HEK293 (cell line): ENCODE measurements at regions not wholly inside any gene's neighbourhood (a gene's known extent, or its start where the extent isn't known, plus 50 kb on each side); places are given as distances from the start of the nearest gene placed in this dataset.

Experiments used
- CTCF ChIA-PET: fragments of 350-600 bp; formaldehyde crosslinking; extraction: SDS; loops from one replicate; lab custom pipeline; 2021; ENCODE audit warnings: antibody characterized with exemption; lab: Yijun Ruan, JAX
- POLR2A ChIA-PET: fragments of 300-600 bp; formaldehyde crosslinking; extraction: SDS; loops from one replicate; lab custom pipeline; 2020; ENCODE audit warnings: antibody characterized with exemption, inconsistent platforms; lab: Yijun Ruan, JAX
- H3K27ac ChIP-seq: fragments of 200-500 bp; sonication (Bioruptor generic); 2 replicates; pipeline ENCODE4 v1.5.1; 2014; ENCODE audit warnings: low read depth, low read length, control low read depth, inconsistent platforms; ENCODE audit errors: extremely low read depth
- H3K36me3 ChIP-seq, 2 experiments: fragments of 200-500 bp in 1 of 2; sonication (Bioruptor generic) in 1 of 2; 1 replicate in 1 of 2; 2 replicates in 1 of 2; pipeline ENCODE4 v1.5.1; 2014 to 2017; ENCODE audit warnings: inconsistent platforms in 2 of 2, low read length in 2 of 2; ENCODE audit not compliant: control insufficient read depth in 2 of 2, insufficient read depth in 1 of 2
- H3K4me1 ChIP-seq: fragments of 200-500 bp; sonication (Bioruptor generic); 2 replicates; pipeline ENCODE4 v1.5.1; 2014; ENCODE audit warnings: mild to moderate bottlenecking, low read length, inconsistent platforms; ENCODE audit not compliant: control insufficient read depth, insufficient read depth
- H3K4me3 ChIP-seq: 2 replicates; pipeline ENCODE4 v1.5.1; 2011; ENCODE audit warnings: low read depth, mild to moderate bottlenecking, control low read depth, low read length, moderate library complexity
- H3K9me3 ChIP-seq: fragments of 200-500 bp; sonication (Bioruptor generic); 2 replicates; pipeline ENCODE4 v1.5.1; 2014; ENCODE audit warnings: low read depth, low read length, inconsistent platforms; ENCODE audit not compliant: control insufficient read depth, insufficient read depth
- HOXC10 ChIP-seq: sonication (generic); formaldehyde crosslinking; IDR thresholded peaks from 2 replicates; pipeline ENCODE4 v1.8.1; 2023; ENCODE audit warnings: mild to moderate bottlenecking, missing genetic modification reagents
- KLF8 ChIP-seq: fragments of 450-650 bp; formaldehyde crosslinking; IDR thresholded peaks from 2 replicates; pipeline ENCODE4 v1.5.1; 2016; ENCODE audit warnings: missing biosample characterization, missing genetic modification characterization
- SETDB1 ChIP-seq: IDR thresholded peaks from one replicate; pipeline ENCODE4 v1.6.1; 2017; ENCODE audit warnings: mild to moderate bottlenecking, low read length, moderate library complexity, mixed read lengths; ENCODE audit not compliant: insufficient read length
- YY2 ChIP-seq: fragments of 450-650 bp; formaldehyde crosslinking; IDR thresholded peaks from 2 replicates; pipeline ENCODE4 v1.5.1; 2016; ENCODE audit warnings: missing biosample characterization, missing genetic modification characterization
- ZBTB21 ChIP-seq: fragments of 450-650 bp; formaldehyde crosslinking; IDR thresholded peaks from 2 replicates; pipeline ENCODE4 v1.5.1; 2017; ENCODE audit warnings: missing biosample characterization, missing genetic modification characterization
- ZNF146 ChIP-seq: fragments of 450-650 bp; formaldehyde crosslinking; IDR thresholded peaks from 2 replicates; pipeline ENCODE4 v1.5.1; 2016; ENCODE audit warnings: missing biosample characterization, missing genetic modification characterization
- ZNF184 ChIP-seq: fragments of 450-650 bp; IDR thresholded peaks from 2 replicates; pipeline ENCODE4 v1.5.1; 2018; ENCODE audit warnings: missing biosample characterization, mild to moderate bottlenecking, missing genetic modification characterization
- ZNF416 ChIP-seq: fragments of 450-650 bp; formaldehyde crosslinking; IDR thresholded peaks from 2 replicates; pipeline ENCODE4 v1.5.1; 2016; ENCODE audit warnings: missing biosample characterization, missing genetic modification characterization
- ZNF449 ChIP-seq: fragments of 450-650 bp; formaldehyde crosslinking; IDR thresholded peaks from 2 replicates; pipeline ENCODE4 v1.5.1; 2017; ENCODE audit warnings: missing biosample characterization, mild to moderate bottlenecking, missing genetic modification characterization, moderate library complexity
- ZNF473 ChIP-seq: fragments of 450-650 bp; formaldehyde crosslinking; IDR thresholded peaks from 2 replicates; pipeline ENCODE4 v1.5.1; 2017; ENCODE audit warnings: missing biosample characterization, missing genetic modification characterization
- ZNF555 ChIP-seq: fragments of 450-650 bp; formaldehyde crosslinking; conservative IDR thresholded peaks from 2 replicates; pipeline ENCODE4 v1.5.1; 2017; ENCODE audit warnings: missing biosample characterization, mild to moderate bottlenecking, missing genetic modification characterization, inconsistent platforms
- ZNF585B ChIP-seq: fragments of 450-650 bp; formaldehyde crosslinking; IDR thresholded peaks from 2 replicates; pipeline ENCODE4 v1.5.1; 2016; ENCODE audit warnings: missing biosample characterization, missing genetic modification characterization
- ZNF610 ChIP-seq: fragments of 450-650 bp; formaldehyde crosslinking; IDR thresholded peaks from 2 replicates; pipeline ENCODE4 v1.5.1; 2016; ENCODE audit warnings: missing biosample characterization, missing genetic modification characterization, borderline replicate concordance
- ZNF658 ChIP-seq: fragments of 450-650 bp; formaldehyde crosslinking; IDR thresholded peaks from 2 replicates; pipeline ENCODE4; 2016; ENCODE audit warnings: missing biosample characterization, missing genetic modification characterization
- ZSCAN23 ChIP-seq: fragments of 450-650 bp; formaldehyde crosslinking; IDR thresholded peaks from 2 replicates; pipeline ENCODE4 v1.5.1; 2016; ENCODE audit warnings: missing biosample characterization, missing genetic modification characterization
- TF ChIP-seq, protein P1 (sequence below): fragments of 450-650 bp; formaldehyde crosslinking; IDR thresholded peaks from 2 replicates; pipeline ENCODE4 v1.5.1; 2016; ENCODE audit warnings: missing biosample characterization, missing genetic modification characterization
- TF ChIP-seq, protein P2 (sequence below): fragments of 450-650 bp; IDR thresholded peaks from 2 replicates; pipeline ENCODE4 v1.5.1; 2018; ENCODE audit warnings: missing biosample characterization, missing genetic modification characterization
- TF ChIP-seq, protein P3 (sequence below): fragments of 450-650 bp; formaldehyde crosslinking; IDR thresholded peaks from 2 replicates; pipeline ENCODE4 v1.5.1; 2016; ENCODE audit warnings: missing biosample characterization, missing genetic modification characterization, low read depth
- TF ChIP-seq, protein P4 (sequence below): fragments of 450-650 bp; formaldehyde crosslinking; IDR thresholded peaks from 2 replicates; pipeline ENCODE4 v1.5.1; 2017; ENCODE audit warnings: missing biosample characterization, missing genetic modification characterization
- TF ChIP-seq, protein P5 (sequence below): fragments of 450-650 bp; formaldehyde crosslinking; IDR thresholded peaks from 2 replicates; pipeline ENCODE4 v1.5.1; 2017; ENCODE audit warnings: missing biosample characterization, missing genetic modification characterization

GRCh38 chr1:59100708-59101374 is 196.1 kb upstream of the FGGY start:
- no peaks in the 10 kb centered on the region for H3K36me3 ChIP-seq
- ChIA-PET POLR2A (no interaction called here), CTCF (no interaction called here)
- no peak for TF ChIP-seq ZNF416 (tag by site-specific recombination)
- TF ChIP-seq ZNF184 (tag by site-specific recombination), result no peak
- H3K9me3 ChIP-seq, result no peaks in the 10 kb centered on the region
- H3K27ac ChIP-seq, result no peak overlapping the region
- H3K4me3 ChIP-seq, result no peak overlapping the region
- peaks cover 5% of the 10 kb centered on the region; the same call in 1 of the 2 replicates for H3K4me1 ChIP-seq

DNA sequence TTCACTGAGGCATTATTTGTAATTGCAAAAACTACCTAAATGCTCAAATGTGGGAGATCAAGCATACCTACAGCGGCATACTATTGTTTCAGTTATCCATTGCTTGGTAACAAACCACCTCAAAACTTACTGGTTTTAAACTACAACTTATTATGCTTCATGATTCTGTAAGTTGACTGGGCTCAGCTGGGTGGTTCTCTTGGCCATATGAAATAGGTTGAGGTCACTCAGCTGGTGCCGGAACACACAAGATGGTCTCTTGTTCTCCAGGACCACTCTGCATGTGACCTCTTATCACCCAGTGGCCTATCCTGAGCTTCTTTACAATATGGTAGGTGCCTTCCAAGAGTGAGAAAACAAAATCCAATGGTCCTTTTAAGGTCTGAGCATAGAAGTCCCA is 195.4 kb upstream of the FGGY start:
- Histone ChIP-seq H3K4me1 (peaks cover 5% of the 10 kb centered on the region; the same call in 1 of the 2 replicates), H3K9me3 (no peaks in the 10 kb centered on the region), H3K36me3 (no peaks in the 10 kb centered on the region), H3K27ac (no peak overlapping the region), H3K4me3 (no peak overlapping the region)
- TF ChIP-seq ZNF449 (tag by site-specific recombination), result no peak
- TF ChIP-seq SETDB1, result peak; percentile 30
- TF ChIP-seq ZNF610 (tag by site-specific recombination), result peak; percentile 24; the same call in 1 of the 2 replicates
- ChIA-PET POLR2A (no interaction called here), CTCF (no interaction called here)

DNA sequence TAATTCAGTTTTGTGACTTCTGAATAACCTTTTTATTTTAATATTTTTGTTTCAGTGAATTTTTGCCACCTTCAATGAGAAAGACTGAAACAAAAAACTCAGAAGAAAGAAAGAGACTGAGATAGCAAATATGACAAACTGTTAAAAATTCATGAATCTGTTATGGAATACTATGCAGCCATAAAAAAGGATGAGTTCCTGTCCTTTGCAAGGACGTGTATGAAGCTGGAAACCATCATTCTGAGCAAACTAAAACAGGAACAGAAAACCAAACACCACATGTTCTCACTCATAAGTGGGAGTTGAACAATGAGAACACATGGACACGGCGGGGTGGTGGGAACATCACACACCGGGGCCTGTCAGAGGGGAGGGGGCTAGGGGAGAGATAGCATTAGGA is 193.4 kb upstream of the FGGY start:
- ChIA-PET CTCF (no interaction called here), POLR2A (no interaction called here)
- H3K4me3 ChIP-seq, result no peak overlapping the region
- no peak for TF ChIP-seq ZNF473 (tag by site-specific recombination)
- no peak for TF ChIP-seq YY2 (tag by site-specific recombination)
- TF ChIP-seq, protein P1, sequence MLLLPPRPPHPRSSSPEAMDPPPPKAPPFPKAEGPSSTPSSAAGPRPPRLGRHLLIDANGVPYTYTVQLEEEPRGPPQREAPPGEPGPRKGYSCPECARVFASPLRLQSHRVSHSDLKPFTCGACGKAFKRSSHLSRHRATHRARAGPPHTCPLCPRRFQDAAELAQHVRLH (tag by site-specific recombination), result 0 out of 2 replicates have a peak, but pooled peaks have one; percentile 38
- no peak for TF ChIP-seq ZBTB21 (tag by site-specific recombination)
- peak; percentile 88 for TF ChIP-seq ZNF146 (tag by site-specific recombination)
- TF ChIP-seq ZSCAN23 (tag by site-specific recombination), result no peak
- TF ChIP-seq KLF8 (tag by site-specific recombination), result no peak
- TF ChIP-seq, protein P2, sequence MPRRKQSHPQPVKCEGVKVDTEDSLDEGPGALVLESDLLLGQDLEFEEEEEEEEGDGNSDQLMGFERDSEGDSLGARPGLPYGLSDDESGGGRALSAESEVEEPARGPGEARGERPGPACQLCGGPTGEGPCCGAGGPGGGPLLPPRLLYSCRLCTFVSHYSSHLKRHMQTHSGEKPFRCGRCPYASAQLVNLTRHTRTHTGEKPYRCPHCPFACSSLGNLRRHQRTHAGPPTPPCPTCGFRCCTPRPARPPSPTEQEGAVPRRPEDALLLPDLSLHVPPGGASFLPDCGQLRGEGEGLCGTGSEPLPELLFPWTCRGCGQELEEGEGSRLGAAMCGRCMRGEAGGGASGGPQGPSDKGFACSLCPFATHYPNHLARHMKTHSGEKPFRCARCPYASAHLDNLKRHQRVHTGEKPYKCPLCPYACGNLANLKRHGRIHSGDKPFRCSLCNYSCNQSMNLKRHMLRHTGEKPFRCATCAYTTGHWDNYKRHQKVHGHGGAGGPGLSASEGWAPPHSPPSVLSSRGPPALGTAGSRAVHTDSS (tag by site-specific recombination), result no peak
- no peak for TF ChIP-seq HOXC10 (CRISPR knock-in tag)
- TF ChIP-seq ZNF585B (tag by site-specific recombination), result no peak
- no peak for TF ChIP-seq ZNF658 (tag by site-specific recombination)
- no peak for TF ChIP-seq ZNF555 (tag by site-specific recombination)
- TF ChIP-seq, protein P3, sequence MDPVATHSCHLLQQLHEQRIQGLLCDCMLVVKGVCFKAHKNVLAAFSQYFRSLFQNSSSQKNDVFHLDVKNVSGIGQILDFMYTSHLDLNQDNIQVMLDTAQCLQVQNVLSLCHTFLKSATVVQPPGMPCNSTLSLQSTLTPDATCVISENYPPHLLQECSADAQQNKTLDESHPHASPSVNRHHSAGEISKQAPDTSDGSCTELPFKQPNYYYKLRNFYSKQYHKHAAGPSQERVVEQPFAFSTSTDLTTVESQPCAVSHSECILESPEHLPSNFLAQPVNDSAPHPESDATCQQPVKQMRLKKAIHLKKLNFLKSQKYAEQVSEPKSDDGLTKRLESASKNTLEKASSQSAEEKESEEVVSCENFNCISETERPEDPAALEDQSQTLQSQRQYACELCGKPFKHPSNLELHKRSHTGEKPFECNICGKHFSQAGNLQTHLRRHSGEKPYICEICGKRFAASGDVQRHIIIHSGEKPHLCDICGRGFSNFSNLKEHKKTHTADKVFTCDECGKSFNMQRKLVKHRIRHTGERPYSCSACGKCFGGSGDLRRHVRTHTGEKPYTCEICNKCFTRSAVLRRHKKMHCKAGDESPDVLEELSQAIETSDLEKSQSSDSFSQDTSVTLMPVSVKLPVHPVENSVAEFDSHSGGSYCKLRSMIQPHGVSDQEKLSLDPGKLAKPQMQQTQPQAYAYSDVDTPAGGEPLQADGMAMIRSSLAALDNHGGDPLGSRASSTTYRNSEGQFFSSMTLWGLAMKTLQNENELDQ, result no peak
- TF ChIP-seq, protein P4, sequence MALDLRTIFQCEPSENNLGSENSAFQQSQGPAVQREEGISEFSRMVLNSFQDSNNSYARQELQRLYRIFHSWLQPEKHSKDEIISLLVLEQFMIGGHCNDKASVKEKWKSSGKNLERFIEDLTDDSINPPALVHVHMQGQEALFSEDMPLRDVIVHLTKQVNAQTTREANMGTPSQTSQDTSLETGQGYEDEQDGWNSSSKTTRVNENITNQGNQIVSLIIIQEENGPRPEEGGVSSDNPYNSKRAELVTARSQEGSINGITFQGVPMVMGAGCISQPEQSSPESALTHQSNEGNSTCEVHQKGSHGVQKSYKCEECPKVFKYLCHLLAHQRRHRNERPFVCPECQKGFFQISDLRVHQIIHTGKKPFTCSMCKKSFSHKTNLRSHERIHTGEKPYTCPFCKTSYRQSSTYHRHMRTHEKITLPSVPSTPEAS (tag by site-specific recombination), result no peak
- TF ChIP-seq, protein P5, sequence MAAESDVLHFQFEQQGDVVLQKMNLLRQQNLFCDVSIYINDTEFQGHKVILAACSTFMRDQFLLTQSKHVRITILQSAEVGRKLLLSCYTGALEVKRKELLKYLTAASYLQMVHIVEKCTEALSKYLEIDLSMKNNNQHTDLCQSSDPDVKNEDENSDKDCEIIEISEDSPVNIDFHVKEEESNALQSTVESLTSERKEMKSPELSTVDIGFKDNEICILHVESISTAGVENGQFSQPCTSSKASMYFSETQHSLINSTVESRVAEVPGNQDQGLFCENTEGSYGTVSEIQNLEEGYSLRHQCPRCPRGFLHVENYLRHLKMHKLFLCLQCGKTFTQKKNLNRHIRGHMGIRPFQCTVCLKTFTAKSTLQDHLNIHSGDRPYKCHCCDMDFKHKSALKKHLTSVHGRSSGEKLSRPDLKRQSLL (tag by site-specific recombination), result no peak
- no peaks in the 10 kb centered on the region for H3K4me1 ChIP-seq
- H3K27ac ChIP-seq, result no peak overlapping the region
- H3K36me3 ChIP-seq, result no peaks in the 10 kb centered on the region
- no peaks in the 10 kb centered on the region for H3K9me3 ChIP-seq
